ENCODE measurements at regions not wholly inside any gene's neighbourhood (a gene's known extent, or its start where the extent isn't known, plus 50 kb on each side); places are given as distances from the start of the nearest gene placed in this dataset.

DNA sequence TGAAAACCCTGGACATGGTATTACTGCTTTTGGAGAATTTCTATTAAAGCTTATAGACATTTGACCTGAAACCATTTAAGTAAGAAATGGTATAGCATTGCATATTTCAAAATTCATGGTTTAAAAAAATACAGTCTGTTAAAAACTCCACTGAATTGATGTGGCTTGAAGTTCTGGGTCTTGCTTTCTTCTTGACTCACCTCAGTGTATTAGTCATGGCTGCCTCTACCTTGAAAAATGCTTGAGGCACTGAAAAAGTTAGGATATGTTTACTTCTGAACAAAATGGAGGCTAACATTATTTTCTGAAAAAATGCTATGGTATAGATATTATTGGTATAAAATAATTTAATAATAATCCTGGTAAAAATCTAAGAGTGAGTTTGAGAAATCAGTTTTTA, 349.2 kb downstream of the AASDHPPT start:
- no peaks in the 10 kb centered on the region for H3K27me3 ChIP-seq (ENCODE audit: control insufficient read depth, insufficient read depth, low read length)
- TF ChIP-seq TCF7L2 (IDR thresholded peaks at IDR 0.05; ENCODE audit: low read depth, low read length) = no peak
- TF ChIP-seq POLR2AphosphoS5 (IDR thresholded peaks at IDR 0.05; ENCODE audit: low read depth, low read length) = no peak
- TF ChIP-seq, protein P1, sequence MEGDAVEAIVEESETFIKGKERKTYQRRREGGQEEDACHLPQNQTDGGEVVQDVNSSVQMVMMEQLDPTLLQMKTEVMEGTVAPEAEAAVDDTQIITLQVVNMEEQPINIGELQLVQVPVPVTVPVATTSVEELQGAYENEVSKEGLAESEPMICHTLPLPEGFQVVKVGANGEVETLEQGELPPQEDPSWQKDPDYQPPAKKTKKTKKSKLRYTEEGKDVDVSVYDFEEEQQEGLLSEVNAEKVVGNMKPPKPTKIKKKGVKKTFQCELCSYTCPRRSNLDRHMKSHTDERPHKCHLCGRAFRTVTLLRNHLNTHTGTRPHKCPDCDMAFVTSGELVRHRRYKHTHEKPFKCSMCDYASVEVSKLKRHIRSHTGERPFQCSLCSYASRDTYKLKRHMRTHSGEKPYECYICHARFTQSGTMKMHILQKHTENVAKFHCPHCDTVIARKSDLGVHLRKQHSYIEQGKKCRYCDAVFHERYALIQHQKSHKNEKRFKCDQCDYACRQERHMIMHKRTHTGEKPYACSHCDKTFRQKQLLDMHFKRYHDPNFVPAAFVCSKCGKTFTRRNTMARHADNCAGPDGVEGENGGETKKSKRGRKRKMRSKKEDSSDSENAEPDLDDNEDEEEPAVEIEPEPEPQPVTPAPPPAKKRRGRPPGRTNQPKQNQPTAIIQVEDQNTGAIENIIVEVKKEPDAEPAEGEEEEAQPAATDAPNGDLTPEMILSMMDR (IDR thresholded peaks at IDR 0.05) = no peak
- TF ChIP-seq, protein P2, sequence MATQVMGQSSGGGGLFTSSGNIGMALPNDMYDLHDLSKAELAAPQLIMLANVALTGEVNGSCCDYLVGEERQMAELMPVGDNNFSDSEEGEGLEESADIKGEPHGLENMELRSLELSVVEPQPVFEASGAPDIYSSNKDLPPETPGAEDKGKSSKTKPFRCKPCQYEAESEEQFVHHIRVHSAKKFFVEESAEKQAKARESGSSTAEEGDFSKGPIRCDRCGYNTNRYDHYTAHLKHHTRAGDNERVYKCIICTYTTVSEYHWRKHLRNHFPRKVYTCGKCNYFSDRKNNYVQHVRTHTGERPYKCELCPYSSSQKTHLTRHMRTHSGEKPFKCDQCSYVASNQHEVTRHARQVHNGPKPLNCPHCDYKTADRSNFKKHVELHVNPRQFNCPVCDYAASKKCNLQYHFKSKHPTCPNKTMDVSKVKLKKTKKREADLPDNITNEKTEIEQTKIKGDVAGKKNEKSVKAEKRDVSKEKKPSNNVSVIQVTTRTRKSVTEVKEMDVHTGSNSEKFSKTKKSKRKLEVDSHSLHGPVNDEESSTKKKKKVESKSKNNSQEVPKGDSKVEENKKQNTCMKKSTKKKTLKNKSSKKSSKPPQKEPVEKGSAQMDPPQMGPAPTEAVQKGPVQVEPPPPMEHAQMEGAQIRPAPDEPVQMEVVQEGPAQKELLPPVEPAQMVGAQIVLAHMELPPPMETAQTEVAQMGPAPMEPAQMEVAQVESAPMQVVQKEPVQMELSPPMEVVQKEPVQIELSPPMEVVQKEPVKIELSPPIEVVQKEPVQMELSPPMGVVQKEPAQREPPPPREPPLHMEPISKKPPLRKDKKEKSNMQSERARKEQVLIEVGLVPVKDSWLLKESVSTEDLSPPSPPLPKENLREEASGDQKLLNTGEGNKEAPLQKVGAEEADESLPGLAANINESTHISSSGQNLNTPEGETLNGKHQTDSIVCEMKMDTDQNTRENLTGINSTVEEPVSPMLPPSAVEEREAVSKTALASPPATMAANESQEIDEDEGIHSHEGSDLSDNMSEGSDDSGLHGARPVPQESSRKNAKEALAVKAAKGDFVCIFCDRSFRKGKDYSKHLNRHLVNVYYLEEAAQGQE (IDR thresholded peaks at IDR 0.05; ENCODE audit: insufficient read depth in 1 of 2, low read depth in 2 of 2, low read length in 1 of 2) = no peak
- no peak for TF ChIP-seq SIN3A (IDR thresholded peaks at IDR 0.05; ENCODE audit: borderline replicate concordance, insufficient read depth, low read depth, low read length)
- ChIA-PET CTCF (no interaction called here), POLR2A (no interaction called here)
- BruUV-seq (replicated peaks) = no TSS peak
- ATAC-seq (no peak), DNase-seq (ENCODE audit: low read depth, low spot score) (no peak)
- in situ Hi-C loops (cut with HindIII; ENCODE audit: low pct_unique_long_range_greater_than_20kb, low sequenced_read_pairs) = no loop called here
- H3K9me3 ChIP-seq (ENCODE audit: control insufficient read depth, insufficient read depth, low read depth, low read length) = no peaks in the 10 kb centered on the region
- no peaks in the 10 kb centered on the region for H3K4me1 ChIP-seq (ENCODE audit: control insufficient read depth, insufficient read depth, low read length)
- H3K36me3 ChIP-seq (ENCODE audit: control insufficient read depth, insufficient read depth, low read length) = no peaks in the 10 kb centered on the region
- H3K27ac ChIP-seq (ENCODE audit: low read length) = no peak overlapping the region
- intact Hi-C loops (cut with micrococcal nuclease; ENCODE audit: unreplicated experiment) = no loop called here
- no peak overlapping the region for H3K4me3 ChIP-seq (ENCODE audit: low read depth in 2 of 2, low read length in 2 of 2)

- POLR2A ChIA-PET = no interaction called here
- CTCF ChIA-PET = no interaction called here
- BruUV-seq (replicated peaks) = no TSS peak
- Histone ChIP-seq H3K4me1 (ENCODE audit: control insufficient read depth, insufficient read depth, low read length) (no peaks in the 10 kb centered on the region), H3K9me3 (ENCODE audit: control insufficient read depth, insufficient read depth, low read depth, low read length) (no peaks in the 10 kb centered on the region), H3K36me3 (ENCODE audit: control insufficient read depth, insufficient read depth, low read length) (no peaks in the 10 kb centered on the region), H3K4me3 (ENCODE audit: low read depth in 2 of 2, low read length in 2 of 2) (no peak overlapping the region), H3K27ac (ENCODE audit: low read length) (no peak overlapping the region), H3K27me3 (ENCODE audit: control insufficient read depth, insufficient read depth, low read length) (no peaks in the 10 kb centered on the region)
- in situ Hi-C loops (cut with HindIII; ENCODE audit: low pct_unique_long_range_greater_than_20kb, low sequenced_read_pairs) = no loop called here
- TF ChIP-seq, protein P1 (IDR thresholded peaks at IDR 0.05) = no peak
- TF ChIP-seq, protein P2 (IDR thresholded peaks at IDR 0.05; ENCODE audit: insufficient read depth in 1 of 2, low read depth in 2 of 2, low read length in 1 of 2) = no peak
- no peak for TF ChIP-seq SIN3A (IDR thresholded peaks at IDR 0.05; ENCODE audit: borderline replicate concordance, insufficient read depth, low read depth, low read length)
- no peak for TF ChIP-seq TCF7L2 (IDR thresholded peaks at IDR 0.05; ENCODE audit: low read depth, low read length)
- no peak for TF ChIP-seq POLR2AphosphoS5 (IDR thresholded peaks at IDR 0.05; ENCODE audit: low read depth, low read length)
- no peak for DNase-seq (ENCODE audit: low read depth, low spot score)
- intact Hi-C loops (cut with micrococcal nuclease; ENCODE audit: unreplicated experiment) = no loop called here
- no peak for ATAC-seq
Measured at GRCh38 chr11:106427736-106428135, 350.3 kb downstream of the AASDHPPT start.
